GM18907 (cell line): ENCODE measurements at regions not wholly inside any gene's neighbourhood (a gene's known extent, or its start where the extent isn't known, plus 50 kb on each side); places are given as distances from the start of the nearest gene placed in this dataset.

ENCODE experiments used
- ATAC-seq: cut with Tn5 transposase; IDR thresholded peaks from one replicate; pipeline ENCODE4 v1.9.1; 2021; ENCODE audit warnings: mild to moderate bottlenecking, moderate library complexity; ENCODE audit not compliant: unreplicated experiment

- ATAC-seq: no peak
Measured at GRCh38 chr4:65724973-65725372, 54.7 kb upstream of the EPHA5 start.
